CD1c-positive myeloid dendritic cell (primary cell): ENCODE measurements at regions not wholly inside any gene's neighbourhood (a gene's known extent, or its start where the extent isn't known, plus 50 kb on each side); places are given as distances from the start of the nearest gene placed in this dataset.

Experiments used
- DNase-seq: peaks from one replicate; pipeline ENCODE4 v3.0.0-alpha.2; 2016; ENCODE audit errors: extremely low spot score

- DNase-seq: no peak
Observed at GRCh38 chr9:105861972-105862371, 167.6 kb downstream of the TMEM38B start.

GRCh38 chr9:105864248-105864898 lies 170.0 kb downstream of the TMEM38B start:
- no peak for DNase-seq

- no peak for DNase-seq
Observed at GRCh38 chr9:105865285-105865684, 170.9 kb downstream of the TMEM38B start.

- DNase-seq: no peak
Observed at GRCh38 chr9:105871540-105871939, 177.2 kb downstream of the TMEM38B start.

- DNase-seq: no peak
Observed at GRCh38 chr9:105873801-105874200, 179.5 kb downstream of the TMEM38B start.

GRCh38 chr9:105877721-105878120 lies 183.4 kb downstream of the TMEM38B start:
- DNase-seq: no peak

- DNase-seq: no peak
Observed at GRCh38 chr9:105879181-105879580, 184.8 kb downstream of the TMEM38B start.

- no peak for DNase-seq
Observed at GRCh38 chr9:105880517-105880916, 186.2 kb downstream of the TMEM38B start.

- DNase-seq: no peak
Observed at GRCh38 chr9:105881021-105881420, 186.7 kb downstream of the TMEM38B start.

GRCh38 chr9:105881654-105882349 lies 187.5 kb downstream of the TMEM38B start:
- DNase-seq: peak; percentile 58

GRCh38 chr9:105883847-105884246 lies 189.5 kb downstream of the TMEM38B start:
- peak; percentile 5 for DNase-seq

- DNase-seq: no peak
Observed at GRCh38 chr9:105884416-105884815, 190.1 kb downstream of the TMEM38B start.

- DNase-seq: no peak
Observed at GRCh38 chr9:105886136-105886535, 191.8 kb downstream of the TMEM38B start.

- DNase-seq: no peak
Observed at GRCh38 chr9:105887679-105888078, 193.3 kb downstream of the TMEM38B start.

GRCh38 chr9:105890046-105890822 lies 195.9 kb downstream of the TMEM38B start:
- DNase-seq: no peak

GRCh38 chr9:105900123-105900522 lies 205.8 kb downstream of the TMEM38B start:
- no peak for DNase-seq

- no peak for DNase-seq
Observed at GRCh38 chr9:105901514-105902109, 207.3 kb downstream of the TMEM38B start.

- DNase-seq: no peak
Observed at GRCh38 chr9:105908069-105908468, 213.7 kb downstream of the TMEM38B start.

- no peak for DNase-seq
Observed at GRCh38 chr9:105911104-105911911, 217.0 kb downstream of the TMEM38B start.

GRCh38 chr9:105912157-105912862 lies 218.0 kb downstream of the TMEM38B start:
- DNase-seq: no peak
